Ramos (cell line): ENCODE measurements at regions not wholly inside any gene's neighbourhood (a gene's known extent, or its start where the extent isn't known, plus 50 kb on each side); places are given as distances from the start of the nearest gene placed in this dataset.

Experiments used
- in situ Hi-C: fragments of 300-500 bp; cut with MboI; formaldehyde crosslinking; loops from one replicate; pipeline ENCODE4 v1.14.3; 2022; ENCODE audit warnings: low sequenced_read_pairs; ENCODE audit not compliant: unreplicated experiment

DNA sequence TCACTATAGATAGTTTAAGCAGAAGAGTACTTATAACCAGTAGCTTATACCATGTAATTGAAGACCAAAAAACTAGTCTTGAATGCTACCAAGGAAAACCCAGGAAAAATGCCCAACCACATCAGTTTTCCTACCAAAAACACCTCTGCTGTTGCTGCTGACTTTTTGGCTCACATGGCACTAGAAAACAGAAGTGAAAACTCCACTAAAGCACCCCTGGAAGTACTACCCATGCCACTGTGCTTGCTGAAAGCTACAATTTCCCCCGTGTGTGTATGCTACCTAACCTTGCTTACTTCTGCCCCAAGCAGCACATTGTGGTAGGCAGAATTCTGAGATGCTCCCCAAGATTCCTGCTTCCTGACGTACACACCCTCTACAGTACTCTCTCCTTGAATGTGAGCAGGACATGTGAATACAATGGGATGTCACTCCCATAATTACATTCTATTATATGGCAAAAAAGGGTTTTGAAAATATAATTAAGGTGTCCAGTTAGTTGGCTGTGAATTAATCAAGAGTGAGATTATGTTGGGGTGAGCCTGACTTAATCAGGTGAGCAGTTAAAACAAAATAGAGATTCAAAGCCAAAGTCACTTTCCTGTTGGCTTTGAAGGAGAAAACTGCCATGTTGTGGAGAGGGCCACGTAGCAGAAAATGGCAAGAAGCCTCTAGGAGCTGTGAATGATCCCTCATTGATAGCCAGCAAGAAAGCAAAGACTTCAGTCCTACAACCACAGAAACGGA lies 209.8 kb upstream of the MARCKS start:
- in situ Hi-C loops, result no loop called here

DNA sequence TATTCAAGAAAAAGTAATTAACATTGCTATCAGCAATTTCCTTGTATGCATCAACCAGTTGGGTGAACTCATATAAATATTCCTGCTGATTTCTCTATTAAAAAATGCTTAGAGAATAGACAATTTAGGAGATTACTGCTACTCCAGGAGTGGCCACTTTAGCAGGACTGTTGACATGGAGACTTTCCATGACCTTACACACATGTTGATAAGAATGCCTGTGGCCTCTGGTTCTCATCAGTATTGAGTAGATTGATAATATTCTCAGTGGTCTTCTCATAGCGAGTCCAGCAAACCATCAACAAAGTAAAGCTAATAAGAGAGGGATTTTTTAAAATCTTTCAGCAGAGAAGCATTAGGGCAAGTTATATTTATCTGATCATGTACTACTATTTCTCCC lies 208.4 kb upstream of the MARCKS start:
- in situ Hi-C loops, result no loop called here

DNA sequence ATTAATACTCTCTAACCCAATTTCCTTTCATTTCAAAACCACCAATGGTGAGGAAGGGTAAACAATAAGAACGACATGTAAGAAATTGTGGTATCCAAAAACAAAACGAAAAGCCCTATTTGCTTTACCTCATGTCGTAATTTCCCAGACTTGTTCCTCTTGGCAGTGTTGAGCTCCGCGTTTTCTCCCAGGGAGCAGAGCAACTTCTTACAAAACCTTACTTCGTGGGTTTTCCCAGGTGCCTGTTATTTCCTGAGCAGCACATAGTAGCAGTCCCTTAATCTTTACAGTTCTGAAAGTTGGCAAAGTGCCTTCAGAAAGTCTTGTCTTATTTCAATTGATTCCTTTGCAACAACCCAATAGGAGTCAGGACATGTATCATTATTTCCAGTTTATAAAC lies 207.9 kb upstream of the MARCKS start:
- in situ Hi-C loops, result no loop called here

DNA sequence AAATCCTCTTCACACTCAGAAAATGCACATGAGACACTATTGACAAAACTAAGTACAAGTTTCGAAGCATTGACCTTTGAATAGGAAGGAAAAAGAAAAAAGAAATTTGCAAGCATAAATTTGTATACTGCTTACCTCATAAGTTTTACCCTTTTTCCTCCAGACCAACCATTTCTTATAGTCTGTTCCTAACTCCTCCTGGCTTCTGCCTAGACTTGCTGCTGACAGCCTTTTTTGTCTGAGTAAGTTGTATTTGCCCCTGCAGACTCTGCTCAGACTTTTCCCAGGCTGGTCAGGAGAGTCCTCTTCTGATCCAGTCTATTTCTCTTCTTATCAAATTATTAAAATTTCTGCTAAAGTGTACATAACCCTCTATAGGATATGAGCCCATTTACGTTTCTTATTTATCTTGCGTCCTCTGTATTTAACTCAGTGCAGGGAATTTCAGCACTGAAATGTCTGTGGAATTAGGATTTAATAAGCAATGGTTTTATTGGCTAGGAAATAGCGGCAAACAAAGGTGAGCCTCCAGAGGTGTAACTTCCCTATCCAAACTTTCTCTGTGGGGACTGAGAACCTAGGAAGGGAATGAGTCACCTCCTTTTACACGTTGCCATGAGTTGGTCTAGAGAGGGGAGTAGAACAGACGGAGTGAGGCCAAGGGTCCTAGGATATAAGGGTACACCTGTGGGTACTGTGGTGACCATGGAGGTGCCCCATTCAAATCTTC lies 207.1 kb upstream of the MARCKS start:
- in situ Hi-C loops, result no loop called here

DNA sequence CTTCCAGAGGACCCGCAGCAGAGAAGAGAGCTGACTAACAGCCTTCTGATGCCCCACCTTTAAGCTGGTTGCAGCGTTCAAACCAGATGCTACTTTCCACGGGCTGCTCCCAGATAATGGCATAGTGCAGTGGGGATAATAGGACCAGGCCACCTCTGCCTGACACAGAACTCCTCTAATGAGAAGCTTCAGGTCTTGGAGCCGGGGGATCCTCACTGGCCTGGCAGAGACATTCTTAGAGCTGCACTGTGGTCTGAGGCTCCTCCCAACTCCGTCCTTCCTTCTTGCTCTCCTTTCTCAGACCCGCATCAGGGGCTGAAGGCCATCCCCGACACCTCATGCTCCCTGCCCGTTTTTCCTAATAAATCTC lies 206.6 kb upstream of the MARCKS start:
- in situ Hi-C loops, result no loop called here

DNA sequence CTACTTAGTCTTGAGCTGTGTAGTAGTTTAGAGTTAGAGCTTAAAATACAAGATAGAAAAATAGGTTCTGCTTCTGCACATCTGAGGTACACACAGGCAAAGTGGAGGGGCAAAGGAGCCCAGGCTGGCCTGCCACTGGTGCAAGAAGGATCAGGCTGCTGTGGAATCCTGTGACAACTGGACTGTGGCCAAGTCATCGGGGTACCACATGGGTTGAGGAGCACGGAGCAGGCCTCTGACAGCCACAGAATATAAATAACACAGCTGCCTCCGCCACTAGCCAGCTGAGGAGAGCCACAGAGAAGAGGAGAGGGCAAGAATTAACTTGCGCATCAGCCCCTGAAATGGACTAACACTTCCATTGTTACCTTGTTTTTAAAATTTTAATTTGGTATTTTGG lies 206.0 kb upstream of the MARCKS start:
- in situ Hi-C loops, result no loop called here

DNA sequence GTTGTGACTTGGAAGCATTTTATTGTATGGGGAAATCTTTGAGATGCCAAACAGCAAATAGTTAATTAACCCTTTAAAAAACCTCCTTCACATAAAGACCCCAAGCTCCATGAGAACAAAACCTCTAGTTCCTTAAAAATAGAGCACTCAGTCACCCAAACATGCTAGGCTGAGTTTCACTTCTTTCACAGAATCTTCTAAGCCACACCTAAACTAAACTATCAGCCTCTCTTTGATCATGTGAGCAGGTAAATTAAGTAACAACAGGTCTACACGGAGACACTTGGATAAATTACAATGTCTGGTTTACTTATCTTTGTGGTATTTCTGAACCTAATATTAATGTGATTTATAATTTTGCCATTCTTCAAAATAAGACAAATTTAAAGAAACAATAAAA lies 205.2 kb upstream of the MARCKS start:
- in situ Hi-C loops, result no loop called here

DNA sequence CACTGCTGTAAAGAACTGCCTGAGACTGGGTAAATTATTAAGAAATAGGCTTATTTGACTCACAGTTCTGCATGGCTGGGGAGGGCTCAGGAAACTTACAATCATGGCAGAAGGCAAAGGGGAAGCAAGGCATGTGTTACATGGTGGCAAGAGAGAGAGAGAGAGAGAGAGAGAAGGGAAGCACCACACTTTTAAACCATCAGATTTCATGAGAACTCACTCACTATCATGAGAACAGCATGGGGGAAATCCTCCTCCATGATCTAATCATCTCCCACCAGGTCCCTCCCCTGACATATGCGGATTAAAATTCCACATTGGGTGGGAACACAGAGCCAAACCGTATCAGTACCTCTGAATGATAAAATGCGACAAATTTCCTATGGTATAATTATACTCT lies 203.9 kb upstream of the MARCKS start:
- in situ Hi-C loops, result no loop called here

DNA sequence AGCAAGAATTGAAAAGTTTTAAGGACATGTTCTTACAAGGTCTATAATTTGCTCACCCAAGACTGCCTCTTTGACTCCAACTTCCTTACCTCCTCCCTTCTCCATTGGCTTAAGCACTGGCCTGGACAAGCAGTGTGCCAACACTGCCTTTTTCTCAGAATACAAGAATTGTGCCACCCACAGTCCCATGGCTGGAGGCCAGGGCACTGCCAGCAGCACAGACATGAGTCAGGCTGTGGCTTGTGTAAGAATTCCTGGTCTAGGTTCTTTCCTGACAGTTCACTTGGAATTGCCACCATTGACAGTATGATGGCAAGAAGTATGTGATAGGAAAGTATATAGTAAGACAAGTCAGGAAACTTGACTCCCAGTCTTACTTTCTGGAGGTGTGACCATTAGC lies 202.7 kb upstream of the MARCKS start:
- in situ Hi-C loops, result no loop called here

DNA sequence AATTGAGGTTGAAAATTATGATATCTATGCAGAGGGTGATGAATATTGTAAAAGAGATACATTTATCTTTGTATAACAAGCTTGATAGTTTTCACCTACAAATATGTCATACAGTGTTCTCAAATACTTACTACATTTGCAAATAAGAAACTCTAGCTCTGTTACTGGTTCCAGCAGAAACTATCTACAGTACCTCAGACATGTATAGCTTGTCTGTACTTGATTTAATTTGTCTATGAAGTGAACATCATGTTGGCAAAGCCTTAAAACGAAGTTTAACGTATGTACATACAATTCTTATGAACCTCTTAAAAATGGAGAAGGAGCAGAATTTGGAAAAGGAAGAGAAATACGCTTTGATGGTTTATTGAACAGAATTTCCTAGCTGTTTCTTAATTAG lies 201.4 kb upstream of the MARCKS start:
- in situ Hi-C loops, result no loop called here

DNA sequence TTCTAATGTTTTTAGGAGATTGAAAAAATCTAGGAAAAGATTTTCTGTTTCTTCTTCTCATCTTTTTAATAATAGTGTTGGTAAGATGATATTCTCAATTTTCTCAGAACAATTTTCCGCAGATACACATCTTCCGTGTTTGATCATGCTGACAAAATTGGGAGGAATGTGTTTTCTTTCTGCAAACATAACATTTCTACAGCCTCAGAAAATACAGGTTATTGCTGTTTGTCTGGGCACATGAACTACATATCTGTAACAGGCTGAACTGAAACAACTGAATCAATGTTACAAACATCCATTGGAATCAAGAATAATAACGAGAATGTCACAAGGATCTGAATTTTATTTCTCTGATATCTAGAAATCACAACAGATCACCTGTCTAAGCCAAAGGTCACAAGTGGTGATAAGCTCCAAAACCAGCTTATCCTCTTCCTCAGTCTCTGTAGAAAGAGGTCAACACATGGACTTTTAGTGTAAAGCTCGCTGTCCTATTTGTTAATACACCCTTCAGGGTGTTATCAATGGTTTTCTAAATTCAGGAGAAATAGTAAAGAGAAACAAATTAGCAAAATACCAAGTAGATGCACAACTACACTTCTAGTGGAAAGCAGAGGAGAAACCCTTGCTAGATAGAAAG lies 197.3 kb upstream of the MARCKS start:
- in situ Hi-C loops, result no loop called here

DNA sequence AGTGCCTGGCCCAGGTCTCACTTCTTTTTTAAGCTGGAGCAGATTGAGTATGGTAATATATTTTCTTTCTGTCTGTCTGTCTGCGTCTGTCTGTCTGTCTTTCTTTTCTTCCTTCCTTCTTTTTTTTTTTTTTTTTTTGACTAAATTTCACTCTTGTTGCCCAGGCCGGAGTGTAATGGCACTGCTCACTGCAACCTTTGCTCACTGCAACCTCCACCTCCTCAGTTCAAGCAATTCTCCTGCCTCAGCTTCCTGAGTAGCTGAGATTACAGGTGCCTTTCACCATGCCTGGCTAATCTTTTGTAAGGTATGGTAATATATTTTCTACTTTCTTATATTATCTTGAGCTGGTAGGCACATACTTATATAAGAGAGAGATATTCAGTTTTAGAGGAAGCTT lies 196.3 kb upstream of the MARCKS start:
- in situ Hi-C loops, result no loop called here

DNA sequence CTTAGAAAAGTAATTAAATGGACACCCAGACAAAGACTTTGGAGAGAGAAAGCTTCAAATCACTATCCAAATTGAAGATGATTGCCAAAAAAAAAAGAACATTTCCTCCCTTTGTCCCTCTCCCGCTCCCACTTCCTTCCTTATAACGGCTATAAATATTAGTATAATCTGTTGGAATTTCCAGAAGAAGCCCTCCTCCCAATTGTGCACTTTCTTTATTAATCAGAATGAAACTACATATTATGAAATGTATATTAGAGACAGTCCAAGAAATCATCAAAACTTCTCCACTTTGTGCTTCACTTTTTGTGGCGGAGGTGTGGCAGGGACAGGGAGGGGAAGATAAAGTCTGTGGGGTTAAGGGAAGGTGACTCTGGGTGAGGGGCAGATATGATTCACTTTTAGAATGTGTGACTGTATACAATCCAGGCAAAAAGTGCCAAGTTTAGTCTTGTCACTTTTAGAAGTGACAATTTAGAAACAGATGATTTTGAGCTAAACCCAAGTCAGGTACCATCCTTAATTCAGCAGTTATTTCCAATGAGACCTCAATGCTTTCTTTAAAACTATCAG lies 195.0 kb upstream of the MARCKS start:
- in situ Hi-C loops, result no loop called here

DNA sequence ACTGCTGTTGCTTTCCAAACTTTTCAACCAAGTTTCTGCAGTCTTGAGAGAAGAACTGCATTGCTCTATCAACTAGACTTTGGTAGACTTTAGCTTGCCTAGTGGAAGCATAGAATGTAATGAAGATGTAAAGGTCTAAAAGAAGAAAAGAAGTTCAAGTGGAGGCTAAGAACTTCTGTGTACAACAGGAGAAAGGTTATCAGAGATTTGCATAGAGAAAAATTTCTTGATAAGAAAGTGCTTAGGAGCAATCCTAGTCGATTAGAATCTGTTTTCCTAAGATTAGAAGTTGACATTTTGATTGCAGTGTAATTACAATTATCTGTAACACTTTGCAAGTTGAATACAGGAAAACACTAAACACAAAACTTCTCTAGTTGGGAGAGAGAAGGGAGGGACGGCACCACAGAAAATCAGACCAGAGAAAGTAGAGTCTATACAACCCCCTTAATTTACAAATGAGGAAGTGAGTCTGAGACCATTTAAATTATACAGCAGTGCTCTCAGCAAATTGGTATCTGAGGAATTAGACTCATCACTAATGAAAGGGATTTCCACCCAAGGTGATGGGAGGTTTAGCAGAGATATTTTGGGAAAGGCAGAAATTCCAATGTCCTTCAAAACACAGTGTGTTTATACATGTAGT lies 194.3 kb upstream of the MARCKS start:
- in situ Hi-C loops, result no loop called here

DNA sequence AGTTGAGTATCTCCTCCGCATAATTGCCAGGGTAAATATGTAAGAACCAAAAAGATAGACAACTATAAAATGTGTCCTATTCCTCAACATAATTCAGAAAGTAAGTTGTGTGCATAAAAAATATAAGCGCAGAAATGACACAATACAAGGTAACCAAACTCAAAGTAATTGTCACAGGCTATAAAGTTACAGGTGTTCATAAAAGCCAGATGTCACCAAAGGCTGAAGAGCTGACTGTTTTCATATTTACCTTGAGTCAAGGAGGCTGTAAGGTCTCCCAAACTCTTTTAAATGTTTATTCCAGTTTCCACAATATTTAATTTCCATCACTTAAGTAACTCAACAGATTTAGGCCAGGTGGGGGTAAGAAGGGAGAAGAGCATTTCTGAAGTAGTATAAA lies 192.2 kb upstream of the MARCKS start:
- in situ Hi-C loops, result no loop called here

DNA sequence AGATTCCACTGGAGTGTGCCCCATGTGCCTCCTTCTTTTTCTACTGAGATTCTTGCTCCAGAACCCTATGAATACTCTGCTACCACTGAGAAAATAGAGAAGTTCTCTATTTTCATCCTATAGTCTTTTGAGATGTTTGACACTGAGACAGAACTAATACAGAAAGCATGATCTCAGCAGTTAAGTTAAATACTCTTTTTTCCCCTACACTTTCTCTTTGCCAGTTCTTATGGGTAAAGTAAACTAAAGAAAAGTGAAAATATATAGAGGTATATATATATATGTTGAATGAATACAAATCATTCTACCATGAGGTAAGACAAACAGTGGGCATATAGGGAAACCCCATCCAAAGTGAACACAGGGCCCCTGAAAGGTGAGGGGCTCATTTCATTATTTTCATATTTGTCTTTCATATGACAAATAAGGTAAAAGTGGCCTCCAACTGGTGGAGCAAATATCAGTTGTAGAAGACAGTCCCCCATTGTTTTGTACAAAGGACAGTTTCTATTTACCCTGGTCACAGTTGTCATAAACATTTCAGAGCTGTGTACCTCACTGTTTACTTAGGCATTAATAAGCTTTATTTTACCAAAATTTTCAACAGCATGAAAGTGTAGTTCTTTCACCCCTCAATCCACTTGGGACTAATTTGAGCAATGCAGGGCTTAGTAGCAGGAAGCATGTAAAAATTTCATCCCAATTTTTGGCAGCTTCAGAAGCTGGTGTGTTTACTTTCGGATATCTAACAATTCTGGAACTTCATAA lies 188.3 kb upstream of the MARCKS start:
- in situ Hi-C loops, result no loop called here

DNA sequence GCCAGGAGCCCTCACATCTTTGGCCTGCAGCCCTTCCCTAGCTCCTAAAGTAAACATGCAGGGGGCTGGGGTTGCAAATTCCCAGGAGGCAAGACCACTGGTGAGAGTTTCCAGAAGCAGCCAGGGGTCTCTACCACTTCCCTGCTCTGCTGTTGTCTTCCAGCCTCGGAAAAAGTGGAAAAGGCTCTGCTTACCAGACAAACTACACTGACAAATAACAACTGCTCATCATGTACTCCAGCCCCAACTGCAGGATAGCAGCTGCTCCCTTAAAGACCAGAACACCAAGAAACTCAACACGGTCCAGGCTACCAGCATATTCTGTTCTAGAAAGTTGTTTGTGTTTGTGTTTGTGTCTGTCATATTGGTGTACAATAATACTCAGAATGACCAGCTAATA lies 187.5 kb upstream of the MARCKS start:
- in situ Hi-C loops, result no loop called here

DNA sequence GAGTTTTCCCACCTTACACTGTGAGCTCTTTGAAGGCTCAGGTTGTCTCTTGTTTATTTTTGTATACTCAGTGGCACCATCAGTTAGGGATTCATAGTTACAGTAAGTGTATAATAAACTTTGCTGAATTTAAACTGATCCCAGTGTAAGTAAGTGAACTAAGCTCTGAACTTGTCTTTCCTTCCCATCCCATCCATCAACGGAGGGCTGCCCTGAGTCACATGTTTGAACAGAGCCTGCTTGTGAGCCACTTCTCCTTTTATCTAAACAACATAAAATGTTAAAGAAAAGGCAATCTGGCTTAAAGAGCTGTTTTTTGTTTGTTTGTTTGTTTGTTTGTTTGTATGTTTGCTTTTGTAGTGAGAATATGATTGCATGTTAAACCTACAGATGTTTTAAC lies 185.7 kb upstream of the MARCKS start:
- in situ Hi-C loops, result no loop called here

DNA sequence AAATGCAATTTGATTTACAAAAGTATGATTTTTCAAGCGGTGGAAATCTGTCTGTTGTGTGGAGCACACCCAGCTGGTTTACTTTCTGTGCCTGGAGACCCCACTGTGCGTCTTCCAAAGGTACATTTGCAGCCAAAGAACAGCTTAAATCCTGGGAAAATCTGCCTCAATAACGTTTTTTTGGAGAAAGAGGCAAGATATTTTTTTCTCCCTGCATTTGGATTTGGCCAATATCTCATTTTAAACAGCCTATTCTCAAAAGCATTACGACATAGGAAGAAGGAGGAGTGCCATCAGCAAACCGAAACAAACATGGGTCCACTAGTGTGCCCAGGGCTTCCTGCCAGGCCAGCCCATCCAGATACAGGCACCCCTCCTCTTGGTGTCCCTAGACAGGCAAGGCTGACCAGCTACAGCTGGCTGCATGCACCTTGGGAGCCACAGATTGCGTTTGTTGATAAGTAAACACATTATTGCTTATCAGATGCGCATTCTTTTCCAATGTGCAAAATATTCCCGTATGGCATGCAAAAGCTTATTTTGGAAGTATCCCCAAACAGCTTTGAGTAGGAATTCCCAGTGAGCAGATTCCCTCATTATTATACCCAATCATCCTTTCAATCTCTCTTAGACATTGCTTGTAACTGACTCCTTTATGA lies 184.5 kb upstream of the MARCKS start:
- in situ Hi-C loops, result no loop called here

DNA sequence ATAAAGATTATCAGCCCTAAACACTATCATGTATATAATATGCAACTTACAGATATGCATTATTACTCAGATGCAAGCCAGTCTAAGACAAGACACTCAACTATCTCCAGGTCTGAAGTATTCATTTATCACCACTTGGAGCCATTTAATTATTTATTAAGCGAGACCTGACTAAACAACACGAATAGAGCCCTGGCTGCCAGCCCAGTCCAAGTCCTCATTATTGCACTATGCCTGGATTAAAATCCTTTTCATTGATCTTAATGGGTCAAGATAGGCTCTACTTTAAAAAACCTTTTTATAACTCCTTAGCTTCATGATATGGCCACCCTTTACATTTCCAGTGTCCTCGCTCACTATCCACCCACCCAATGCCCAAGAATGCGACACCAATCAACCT lies 183.1 kb upstream of the MARCKS start:
- in situ Hi-C loops, result no loop called here
